ENCODE measurements at regions not wholly inside any gene's neighbourhood (a gene's known extent, or its start where the extent isn't known, plus 50 kb on each side); places are given as distances from the start of the nearest gene placed in this dataset.

- Histone ChIP-seq H3K36me3 (ENCODE audit: control insufficient read depth in 2 of 2, insufficient read depth in 2 of 2, low read length in 1 of 2) (no peaks in the 10 kb centered on the region), H3K4me1 (ENCODE audit: control insufficient read depth, insufficient read depth, low read length) (peaks cover 13% of the 10 kb centered on the region), H3K4me3 (no peak overlapping the region), H3K9me3 (replicated peaks; ENCODE audit: control insufficient read depth, insufficient read depth, low read length) (no peaks in the 10 kb centered on the region), H3K27me3 (replicated peaks in 1 of 2; ENCODE audit: control insufficient read depth in 2 of 2, insufficient read depth in 2 of 2, low read length in 1 of 2) (no peaks in the 10 kb centered on the region; a peak in 1 of 4 replicates), H4K20me1 (ENCODE audit: control insufficient read depth, insufficient read depth) (no peaks in the 10 kb centered on the region), H3K9ac (ENCODE audit: control insufficient read depth, insufficient read depth, low read length) (no peak overlapping the region), H3K27ac (ENCODE audit: control insufficient read depth, insufficient read depth) (no peak overlapping the region), H3K4me2 (ENCODE audit: control insufficient read depth, insufficient read depth) (no peak overlapping the region), H3K79me2 (ENCODE audit: control insufficient read depth, insufficient read depth, low read length) (no peaks in the 10 kb centered on the region), H2AFZ (ENCODE audit: control insufficient read depth, low read depth, low read length) (no peak overlapping the region)
- ChIA-PET CTCF (interaction anchor here (0.7 to 10.2 kb wide), 23 partner anchors 9 to 482 kb away, joined by 3 to 103 read pairs (median 4); no protein-coding TSS in a partner anchor), POLR2A (no interaction called here), SMC1A (ENCODE audit: uncharacterized antibody, unreplicated experiment) (interaction anchor here (0.7 to 4.0 kb wide), 16 partner anchors 12 to 483 kb away, joined by 3 to 24 read pairs (median 4); no protein-coding TSS in a partner anchor), RAD21 (ENCODE audit: unreplicated experiment) (interaction anchor here (0.5 to 3.2 kb wide), 10 partner anchors 9 to 482 kb away, joined by 3 to 15 read pairs (median 6); no protein-coding TSS in a partner anchor)
- no peak for DNase-seq (ENCODE audit: low read depth, low spot score)
- TF ChIP-seq ATF3 (IDR thresholded peaks at IDR 0.05; ENCODE audit: borderline replicate concordance, extremely low read depth, low read depth, low read length) (peak; percentile 33; the same call in 1 of the 2 replicates), CBX5 (IDR thresholded peaks at IDR 0.05; ENCODE audit: low read depth) (0 out of 2 replicates have a peak, but pooled peaks have one; percentile 68), SMC3 (IDR thresholded peaks at IDR 0.05; ENCODE audit: borderline replicate concordance, low read length) (peak; percentile 100), RAD21 (IDR thresholded peaks at IDR 0.05; ENCODE audit: insufficient read depth, low read depth, low read length) (peak; percentile 97), YBX1 (IDR thresholded peaks at IDR 0.05) (no peak), CTCF (IDR thresholded peaks at IDR 0.05 in 2 of 3, conservative IDR thresholded peaks at IDR 0.05 in 1 of 3; ENCODE audit: control insufficient read depth in 2 of 3, extremely low read depth in 1 of 3, insufficient read depth in 1 of 3, low read depth in 3 of 3, low read length in 3 of 3) (peak; percentile 77 to 94 (median 82)), EP300 (IDR thresholded peaks at IDR 0.05; ENCODE audit: borderline replicate concordance in 1 of 2, control insufficient read depth in 1 of 2, low read depth in 2 of 2, low read length in 2 of 2) (no peak), MEF2A (IDR thresholded peaks at IDR 0.05; ENCODE audit: insufficient read depth, low read depth, low read length) (0 out of 2 replicates have a peak, but pooled peaks have one; percentile 15), YY1 (IDR thresholded peaks at IDR 0.05; ENCODE audit: low read depth, low read length) (peak; percentile 78)
- in situ Hi-C loops (cut with MboI) (no loop called here), intact Hi-C loops (cut with micrococcal nuclease; ENCODE audit: unreplicated experiment) (loop anchor here (1.0 to 5.0 kb wide), 6 partner anchors 117 to 483 kb away; no protein-coding TSS in a partner anchor)
- WGBS (ENCODE audit: insufficient coverage, insufficient replicate concordance, low lambda C conversion rate, missing lambda C conversion rate), result 26% methylated on average over 8 of the region's 8 CpGs
- no TSS peak for BruUV-seq (replicated peaks)
- peak; percentile 94 for ATAC-seq
- FAIRE-seq, result peak; percentile 64
Measured at GRCh38 chr11:19553683-19554333, 158.8 kb upstream of the NAV2 start.

All from GM12878 (cell line).